T-helper 1 cell (primary cell): ENCODE measurements at regions not wholly inside any gene's neighbourhood (a gene's known extent, or its start where the extent isn't known, plus 50 kb on each side); places are given as distances from the start of the nearest gene placed in this dataset.

Experiments
- DNase-seq, 5 donors: peaks; one replicate each; pipeline ENCODE4 v3.0.0-alpha.2; 2012 to 2020

- no peak for DNase-seq
Measured at GRCh38 chr2:220178991-220179695, 551.7 kb downstream of the SLC4A3 start.

- DNase-seq: no peak
Measured at GRCh38 chr2:220181165-220181564, 553.7 kb downstream of the SLC4A3 start.

- no peak for DNase-seq
Measured at GRCh38 chr2:220182790-220183189, 555.4 kb downstream of the SLC4A3 start.

- no peak for DNase-seq
Measured at GRCh38 chr2:220185766-220186305, 558.4 kb downstream of the SLC4A3 start.

GRCh38 chr2:220188031-220188430 is 560.6 kb downstream of the SLC4A3 start:
- DNase-seq: no peak

GRCh38 chr2:220191031-220191430 is 563.6 kb downstream of the SLC4A3 start:
- DNase-seq: no peak

- DNase-seq: no peak
Measured at GRCh38 chr2:220191737-220192136, 564.3 kb downstream of the SLC4A3 start.

GRCh38 chr2:220192994-220193753 is 565.7 kb downstream of the SLC4A3 start:
- DNase-seq: no peak

- no peak for DNase-seq
Measured at GRCh38 chr2:220194630-220195584, 567.5 kb downstream of the SLC4A3 start.

GRCh38 chr2:220198896-220199295 is 571.5 kb downstream of the SLC4A3 start:
- DNase-seq: no peak

- no peak for DNase-seq
Measured at GRCh38 chr2:220202066-220202465, 574.6 kb downstream of the SLC4A3 start.

- no peak for DNase-seq
Measured at GRCh38 chr2:220209093-220209492, 581.7 kb downstream of the SLC4A3 start.

- no peak for DNase-seq
Measured at GRCh38 chr2:220209751-220210150, 582.3 kb downstream of the SLC4A3 start.

- no peak for DNase-seq
Measured at GRCh38 chr2:220212296-220213080, 585.1 kb downstream of the SLC4A3 start.

GRCh38 chr2:220215785-220216184 is 588.4 kb downstream of the SLC4A3 start:
- DNase-seq: no peak

GRCh38 chr2:220219371-220219770 is 591.9 kb downstream of the SLC4A3 start:
- DNase-seq: no peak

GRCh38 chr2:220220009-220220408 is 592.6 kb downstream of the SLC4A3 start:
- no peak for DNase-seq

GRCh38 chr2:220221992-220222391 is 594.6 kb downstream of the SLC4A3 start:
- no peak for DNase-seq

GRCh38 chr2:220224691-220225543 is 597.5 kb downstream of the SLC4A3 start:
- DNase-seq: no peak

- no peak for DNase-seq
Measured at GRCh38 chr2:220226076-220226475, 598.6 kb downstream of the SLC4A3 start.

- no peak for DNase-seq
Measured at GRCh38 chr2:220226546-220226945, 599.1 kb downstream of the SLC4A3 start.
